Activated CD4-positive, alpha-beta memory T cell treated with anti-CD3 and anti-CD28 coated beads for 36 hours (primary cell): ENCODE measurements at regions not wholly inside any gene's neighbourhood (a gene's known extent, or its start where the extent isn't known, plus 50 kb on each side); places are given as distances from the start of the nearest gene placed in this dataset.

ENCODE experiments used
- CTCF ChIA-PET: fragments of 350-600 bp; sonication (Branson Sonifier 250); formaldehyde crosslinking; loops from one replicate; lab custom pipeline; 2021; ENCODE audit warnings: antibody characterized with exemption, inconsistent platforms; lab: Charles Lee
- POLR2A ChIA-PET: fragments of 350-600 bp; sonication (Branson Sonifier 250); formaldehyde crosslinking; loops from one replicate; lab custom pipeline; 2021; ENCODE audit warnings: antibody characterized with exemption; lab: Charles Lee
- DNase-seq: peaks from one replicate; pipeline ENCODE4 v3.0.0-alpha.2; 2020
- H3K27ac Mint-ChIP-seq: one replicate; pipeline ENCODE4 v1.8.0; 2021; ENCODE audit warnings: mixed read lengths
- H3K27me3 Mint-ChIP-seq: one replicate; pipeline ENCODE4 v1.8.0; 2021; ENCODE audit warnings: mixed read lengths
- H3K36me3 Mint-ChIP-seq: one replicate; pipeline ENCODE4 v1.8.0; 2021; ENCODE audit warnings: mixed read lengths
- H3K4me1 Mint-ChIP-seq: one replicate; pipeline ENCODE4 v1.8.0; 2021; ENCODE audit warnings: low read depth, mixed read lengths
- H3K4me3 Mint-ChIP-seq: one replicate; pipeline ENCODE4 v1.8.0; 2021; ENCODE audit warnings: mild to moderate bottlenecking, mixed read lengths
- H3K9me3 Mint-ChIP-seq: one replicate; pipeline ENCODE4 v1.8.0; 2021; ENCODE audit warnings: mixed read lengths
- intact Hi-C: fragments of 100-400 bp; cut with micrococcal nuclease; formaldehyde crosslinking; loops from one replicate; pipeline ENCODE4 v1.15.1; 2023

GRCh38 chr4:153034681-153035080 is 98.6 kb downstream of the FHDC1 start:
- Mint-ChIP-seq H3K27ac (no peak overlapping the region), H3K4me1 (no peaks in the 10 kb centered on the region), H3K9me3 (peaks cover 11% of the 10 kb centered on the region), H3K36me3 (no peaks in the 10 kb centered on the region), H3K4me3 (no peak overlapping the region), H3K27me3 (peaks cover 5% of the 10 kb centered on the region)
- ChIA-PET POLR2A (no interaction called here), CTCF (no interaction called here)
- no peak for DNase-seq
- intact Hi-C loops: no loop called here

GRCh38 chr4:153036931-153037482 is 100.9 kb downstream of the FHDC1 start:
- Mint-ChIP-seq H3K9me3 (no peaks in the 10 kb centered on the region), H3K4me1 (no peaks in the 10 kb centered on the region), H3K27ac (no peak overlapping the region), H3K27me3 (peaks cover 7% of the 10 kb centered on the region), H3K4me3 (no peak overlapping the region), H3K36me3 (no peaks in the 10 kb centered on the region)
- ChIA-PET POLR2A (no interaction called here), CTCF (no interaction called here)
- DNase-seq: no peak
- intact Hi-C loops: no loop called here

GRCh38 chr4:153038623-153039311 is 102.6 kb downstream of the FHDC1 start:
- ChIA-PET CTCF (no interaction called here), POLR2A (no interaction called here)
- peaks cover 7% of the 10 kb centered on the region for H3K27me3 Mint-ChIP-seq
- no peak overlapping the region for H3K4me3 Mint-ChIP-seq
- DNase-seq: no peak
- no peaks in the 10 kb centered on the region for H3K4me1 Mint-ChIP-seq
- no peak overlapping the region for H3K27ac Mint-ChIP-seq
- no peaks in the 10 kb centered on the region for H3K36me3 Mint-ChIP-seq
- intact Hi-C loops: no loop called here
- H3K9me3 Mint-ChIP-seq: no peaks in the 10 kb centered on the region

GRCh38 chr4:153039542-153040185 is 103.5 kb downstream of the FHDC1 start:
- no peak overlapping the region for H3K4me3 Mint-ChIP-seq
- H3K9me3 Mint-ChIP-seq: no peaks in the 10 kb centered on the region
- no peaks in the 10 kb centered on the region for H3K4me1 Mint-ChIP-seq
- no peak for DNase-seq
- intact Hi-C loops: no loop called here
- H3K36me3 Mint-ChIP-seq: no peaks in the 10 kb centered on the region
- CTCF ChIA-PET: no interaction called here
- POLR2A ChIA-PET: no interaction called here
- H3K27me3 Mint-ChIP-seq: peaks cover 7% of the 10 kb centered on the region
- H3K27ac Mint-ChIP-seq: no peak overlapping the region

GRCh38 chr4:153040677-153041076 is 104.6 kb downstream of the FHDC1 start:
- no peak overlapping the region for H3K4me3 Mint-ChIP-seq
- DNase-seq: no peak
- peaks cover 7% of the 10 kb centered on the region for H3K27me3 Mint-ChIP-seq
- no peaks in the 10 kb centered on the region for H3K9me3 Mint-ChIP-seq
- ChIA-PET CTCF (no interaction called here), POLR2A (no interaction called here)
- H3K36me3 Mint-ChIP-seq: no peaks in the 10 kb centered on the region
- intact Hi-C loops: no loop called here
- H3K27ac Mint-ChIP-seq: no peak overlapping the region
- H3K4me1 Mint-ChIP-seq: no peaks in the 10 kb centered on the region

GRCh38 chr4:153044036-153044435 is 107.9 kb downstream of the FHDC1 start:
- POLR2A ChIA-PET: no interaction called here
- no peak overlapping the region for H3K4me3 Mint-ChIP-seq
- no peaks in the 10 kb centered on the region for H3K36me3 Mint-ChIP-seq
- no peaks in the 10 kb centered on the region for H3K4me1 Mint-ChIP-seq
- no peak overlapping the region for H3K27ac Mint-ChIP-seq
- DNase-seq: no peak
- H3K9me3 Mint-ChIP-seq: no peaks in the 10 kb centered on the region
- H3K27me3 Mint-ChIP-seq: peaks cover 2% of the 10 kb centered on the region
- intact Hi-C loops: no loop called here
- CTCF ChIA-PET: no interaction called here

GRCh38 chr4:153045111-153045982 is 109.2 kb downstream of the FHDC1 start:
- Mint-ChIP-seq H3K9me3 (no peaks in the 10 kb centered on the region), H3K4me1 (no peaks in the 10 kb centered on the region), H3K27me3 (peaks cover 4% of the 10 kb centered on the region), H3K4me3 (no peak overlapping the region), H3K36me3 (no peaks in the 10 kb centered on the region), H3K27ac (no peak overlapping the region)
- intact Hi-C loops: no loop called here
- DNase-seq: no peak
- POLR2A ChIA-PET: no interaction called here
- CTCF ChIA-PET: interaction anchor here (1.6 kb wide), 1 partner anchor 82 kb away, joined by 3 read pairs; no protein-coding TSS in a partner anchor

GRCh38 chr4:153058671-153059060 is 122.5 kb downstream of the FHDC1 start:
- H3K27ac Mint-ChIP-seq: no peak overlapping the region
- ChIA-PET POLR2A (no interaction called here), CTCF (interaction anchor here (1.4 kb wide), 1 partner anchor 69 kb away, joined by 3 read pairs; no protein-coding TSS in a partner anchor)
- no peak overlapping the region for H3K4me3 Mint-ChIP-seq
- no peaks in the 10 kb centered on the region for H3K36me3 Mint-ChIP-seq
- H3K9me3 Mint-ChIP-seq: no peaks in the 10 kb centered on the region
- DNase-seq: no peak
- H3K4me1 Mint-ChIP-seq: no peaks in the 10 kb centered on the region
- peaks cover 31% of the 10 kb centered on the region for H3K27me3 Mint-ChIP-seq
- intact Hi-C loops: no loop called here

- H3K4me1 Mint-ChIP-seq: no peaks in the 10 kb centered on the region
- H3K27me3 Mint-ChIP-seq: peaks cover 24% of the 10 kb centered on the region
- POLR2A ChIA-PET: no interaction called here
- intact Hi-C loops: no loop called here
- no peak for DNase-seq
- no peak overlapping the region for H3K4me3 Mint-ChIP-seq
- CTCF ChIA-PET: interaction anchor here (1.4 kb wide), 1 partner anchor 67 kb away, joined by 3 read pairs; no protein-coding TSS in a partner anchor
- no peaks in the 10 kb centered on the region for H3K9me3 Mint-ChIP-seq
- H3K27ac Mint-ChIP-seq: no peak overlapping the region
- no peaks in the 10 kb centered on the region for H3K36me3 Mint-ChIP-seq
These were observed 124.1 kb downstream of the FHDC1 start for GRCh38 chr4:153060196-153060595.

GRCh38 chr4:153061971-153062370 is 125.8 kb downstream of the FHDC1 start:
- H3K27ac Mint-ChIP-seq: no peak overlapping the region
- H3K36me3 Mint-ChIP-seq: no peaks in the 10 kb centered on the region
- ChIA-PET POLR2A (no interaction called here), CTCF (interaction anchor here (1.2 kb wide), 1 partner anchor 21 kb away, joined by 3 read pairs; no protein-coding TSS in a partner anchor)
- peaks cover 11% of the 10 kb centered on the region for H3K27me3 Mint-ChIP-seq
- DNase-seq: no peak
- H3K4me1 Mint-ChIP-seq: no peaks in the 10 kb centered on the region
- no peaks in the 10 kb centered on the region for H3K9me3 Mint-ChIP-seq
- no peak overlapping the region for H3K4me3 Mint-ChIP-seq
- intact Hi-C loops: no loop called here

GRCh38 chr4:153062652-153063168 is 126.6 kb downstream of the FHDC1 start:
- no peak overlapping the region for H3K4me3 Mint-ChIP-seq
- ChIA-PET POLR2A (no interaction called here), CTCF (no interaction called here)
- H3K27ac Mint-ChIP-seq: no peak overlapping the region
- no peaks in the 10 kb centered on the region for H3K4me1 Mint-ChIP-seq
- peaks cover 7% of the 10 kb centered on the region for H3K27me3 Mint-ChIP-seq
- H3K36me3 Mint-ChIP-seq: no peaks in the 10 kb centered on the region
- no peaks in the 10 kb centered on the region for H3K9me3 Mint-ChIP-seq
- no peak for DNase-seq
- intact Hi-C loops: no loop called here

- ChIA-PET CTCF (no interaction called here), POLR2A (no interaction called here)
- no peaks in the 10 kb centered on the region for H3K4me1 Mint-ChIP-seq
- H3K9me3 Mint-ChIP-seq: no peaks in the 10 kb centered on the region
- no peak overlapping the region for H3K27ac Mint-ChIP-seq
- no peak for DNase-seq
- intact Hi-C loops: no loop called here
- no peaks in the 10 kb centered on the region for H3K36me3 Mint-ChIP-seq
- no peaks in the 10 kb centered on the region for H3K27me3 Mint-ChIP-seq
- H3K4me3 Mint-ChIP-seq: no peak overlapping the region
These were observed 127.4 kb downstream of the FHDC1 start for GRCh38 chr4:153063490-153063889.
